ENCODE measurements at regions not wholly inside any gene's neighbourhood (a gene's known extent, or its start where the extent isn't known, plus 50 kb on each side); places are given as distances from the start of the nearest gene placed in this dataset.

DNA sequence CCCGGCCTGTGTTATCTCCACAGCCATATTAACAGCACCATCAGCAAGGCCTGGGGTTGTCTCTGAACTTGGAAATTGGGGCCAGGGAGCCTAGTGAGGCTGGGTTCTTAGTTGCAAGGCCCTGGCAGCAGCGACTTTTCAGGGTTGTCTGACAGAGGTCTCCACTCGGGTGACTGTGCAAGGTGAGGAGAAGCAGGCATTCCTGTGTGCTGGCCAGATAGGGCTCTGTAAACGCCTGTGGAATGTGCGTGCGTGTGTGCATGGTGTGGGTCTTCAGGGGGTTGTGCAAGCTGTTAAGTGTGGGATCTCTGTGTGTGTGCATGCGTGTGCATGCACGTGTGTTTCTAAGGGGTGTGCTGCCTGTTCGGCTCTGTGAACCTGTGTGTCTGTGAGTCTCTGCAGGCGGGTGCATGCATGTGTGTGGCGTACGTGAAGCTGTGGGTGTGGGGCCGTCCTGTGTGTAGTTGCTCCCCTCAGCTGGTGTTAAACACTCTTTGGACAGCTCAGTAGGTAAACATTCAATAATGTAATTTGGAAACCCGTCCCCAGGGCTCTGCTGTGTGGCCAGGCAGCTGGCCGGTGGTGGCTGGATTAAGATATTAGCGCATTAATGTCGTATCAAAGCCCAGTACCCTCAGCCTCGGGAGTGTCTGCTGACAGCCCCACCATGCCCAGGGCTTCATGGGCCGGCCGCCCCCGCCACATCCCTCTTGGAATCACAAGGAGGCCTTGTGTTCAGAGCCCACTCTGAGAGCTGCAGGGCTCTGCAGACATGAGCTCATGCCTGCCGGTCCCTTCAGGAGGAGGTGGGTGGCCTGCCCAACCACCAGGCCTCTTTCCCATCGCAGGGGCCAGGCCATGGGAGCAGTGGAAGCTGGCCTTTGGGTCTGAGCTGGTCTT, 189.9 kb downstream of the FOXD2 start:
- DNase-seq (ENCODE audit: low read depth in 3 of 3, low spot score in 1 of 3) = no peak

DNA sequence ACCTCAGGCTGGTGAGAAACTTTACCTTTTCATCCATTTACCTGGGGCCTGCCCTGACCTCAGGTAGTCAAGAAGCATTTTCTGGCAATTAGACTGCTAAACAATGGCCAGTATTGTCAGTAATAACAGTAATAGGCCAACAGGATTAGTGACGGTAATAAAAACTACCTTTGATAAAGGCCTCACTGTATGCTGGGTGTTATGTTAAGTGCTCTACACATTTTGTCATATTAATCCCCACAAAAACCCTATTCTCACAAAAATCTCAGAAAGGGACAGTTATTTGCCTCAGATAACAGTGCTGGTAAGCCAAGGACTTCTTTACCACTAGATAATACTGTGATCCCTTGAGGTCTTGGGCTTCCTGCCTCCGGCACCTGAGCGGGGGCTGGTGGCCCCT, 191.4 kb downstream of the FOXD2 start:
- no peak for DNase-seq (ENCODE audit: low read depth in 3 of 3, low spot score in 1 of 3)

- DNase-seq (ENCODE audit: low read depth in 3 of 3, low spot score in 1 of 3) = no peak
Observed at GRCh38 chr1:47630346-47630745, 192.5 kb downstream of the FOXD2 start.

GRCh38 chr1:47631411-47631995, 193.7 kb downstream of the FOXD2 start:
- no peak for DNase-seq (ENCODE audit: low read depth in 3 of 3, low spot score in 1 of 3)

DNA sequence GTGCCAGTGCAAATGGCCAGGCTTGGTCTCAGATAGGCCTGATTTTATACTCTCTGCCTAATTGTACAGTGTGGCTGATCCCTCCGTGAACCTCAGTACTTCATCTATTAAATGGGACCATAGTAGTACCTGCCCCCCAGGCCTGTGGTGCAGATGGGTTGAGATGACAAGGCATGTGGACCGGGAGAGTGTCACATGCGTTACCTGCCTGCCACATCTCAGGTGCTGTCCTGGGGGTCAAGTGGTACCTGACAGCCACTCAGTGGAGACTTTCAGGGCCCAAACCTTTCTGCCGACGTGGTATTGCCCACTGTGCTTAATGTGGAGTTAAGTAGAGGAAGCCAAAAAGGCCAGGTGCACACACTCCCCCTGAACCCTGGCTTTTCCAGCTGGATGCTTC, 197.3 kb downstream of the FOXD2 start:
- DNase-seq (ENCODE audit: low read depth in 3 of 3, low spot score in 1 of 3) = no peak

GRCh38 chr1:47635597-47635996, 197.8 kb downstream of the FOXD2 start:
- DNase-seq (ENCODE audit: low read depth in 3 of 3, low spot score in 1 of 3) = no peak

GRCh38 chr1:47637111-47637685, 199.4 kb downstream of the FOXD2 start:
- no peak for DNase-seq (ENCODE audit: low read depth in 3 of 3, low spot score in 1 of 3)

GRCh38 chr1:47638240-47638639, 200.4 kb downstream of the FOXD2 start:
- DNase-seq (ENCODE audit: low read depth in 3 of 3, low spot score in 1 of 3) = no peak

DNA sequence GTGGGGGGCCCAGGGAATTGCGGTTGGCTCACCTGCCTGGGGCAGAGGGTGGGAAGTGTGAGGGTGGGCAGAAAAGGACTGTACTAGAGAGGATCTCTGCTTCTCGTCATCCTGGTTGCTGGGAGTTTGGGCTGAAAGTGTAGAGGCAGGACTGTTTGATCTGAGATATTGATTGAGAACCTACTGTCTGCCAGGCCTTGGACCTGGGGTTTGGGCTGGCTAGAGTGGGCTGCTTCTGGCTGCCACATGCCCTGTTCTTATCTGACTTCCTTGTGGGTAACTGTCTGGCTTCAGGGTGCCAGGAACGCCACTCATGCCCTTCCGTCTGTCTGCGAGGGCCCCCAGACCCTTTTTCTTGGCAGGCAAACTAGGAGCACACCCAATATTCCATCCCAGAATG, 200.9 kb downstream of the FOXD2 start:
- DNase-seq (ENCODE audit: low read depth in 3 of 3, low spot score in 1 of 3) = no peak

GRCh38 chr1:47643306-47644211, 205.7 kb downstream of the FOXD2 start:
- no peak for DNase-seq (ENCODE audit: low read depth in 3 of 3, low spot score in 1 of 3)

- DNase-seq (ENCODE audit: low read depth in 3 of 3, low spot score in 1 of 3) = no peak
Observed at GRCh38 chr1:47644212-47644573, 206.3 kb downstream of the FOXD2 start.

- DNase-seq (ENCODE audit: low read depth in 3 of 3, low spot score in 1 of 3) = no peak
Observed at GRCh38 chr1:47645151-47645550, 207.3 kb downstream of the FOXD2 start.

GRCh38 chr1:47646676-47647075, 208.8 kb downstream of the FOXD2 start:
- DNase-seq (ENCODE audit: low read depth in 3 of 3, low spot score in 1 of 3) = no peak

- DNase-seq (ENCODE audit: low read depth in 3 of 3, low spot score in 1 of 3) = no peak
Observed at GRCh38 chr1:47647327-47647845, 209.5 kb downstream of the FOXD2 start.

DNA sequence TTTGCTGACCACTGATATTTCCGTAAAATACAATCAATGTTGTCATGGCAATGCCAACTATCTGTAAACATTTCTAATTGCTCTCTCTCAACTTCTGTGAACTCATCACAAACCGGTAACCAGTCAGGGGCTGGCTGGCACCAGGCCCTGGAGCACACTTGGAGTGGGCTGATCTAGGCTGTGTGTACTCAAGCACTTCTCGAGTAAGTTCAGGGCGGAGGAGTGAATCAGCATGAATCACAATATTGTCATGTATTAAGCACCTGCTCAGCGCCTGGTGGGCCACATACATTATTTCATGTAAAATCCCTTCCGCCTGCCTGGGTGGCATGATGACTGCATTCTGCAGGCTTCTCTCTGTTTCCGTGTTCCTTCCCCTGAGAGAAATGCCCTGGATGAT, 212.4 kb downstream of the FOXD2 start:
- DNase-seq (ENCODE audit: low read depth in 3 of 3, low spot score in 1 of 3) = no peak

GRCh38 chr1:47650611-47651010, 212.8 kb downstream of the FOXD2 start:
- no peak for DNase-seq (ENCODE audit: low read depth in 3 of 3, low spot score in 1 of 3)

DNA sequence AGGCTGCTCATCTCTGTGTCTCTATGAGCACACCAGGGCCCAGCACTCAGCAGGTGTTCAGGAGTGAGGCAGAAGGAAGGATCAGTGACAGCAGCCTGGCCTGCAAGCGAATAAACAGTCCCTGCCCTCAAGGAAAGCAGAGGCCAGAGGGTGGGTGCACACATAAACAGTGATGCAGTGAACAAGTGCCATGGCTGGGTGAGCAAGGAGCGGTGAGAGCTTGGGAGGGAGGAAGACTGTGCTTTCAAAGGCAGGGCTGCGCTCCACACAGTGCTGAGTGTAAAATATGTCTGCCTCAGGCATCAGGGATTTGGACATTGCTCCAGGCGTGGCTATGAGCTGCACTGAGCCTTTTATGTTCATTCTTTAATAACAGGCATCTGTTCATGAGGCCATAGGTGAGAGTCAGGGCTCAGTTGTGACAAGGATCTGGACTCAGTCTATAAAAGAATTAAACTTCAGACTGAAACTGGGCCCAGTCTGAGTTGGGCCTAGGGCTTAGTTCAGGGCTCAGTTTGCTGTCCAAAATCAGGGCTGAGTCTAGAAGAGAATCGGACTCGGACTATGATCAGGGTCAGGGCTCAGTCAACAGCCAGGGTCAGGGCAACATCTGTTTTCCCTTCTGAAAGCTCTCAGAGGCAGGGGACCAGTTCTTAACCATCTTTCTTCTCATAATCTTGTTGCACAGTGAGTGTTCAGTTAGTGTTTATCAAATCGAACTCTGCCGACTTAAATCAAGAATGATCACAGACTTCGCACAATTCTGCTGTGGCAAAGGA, 213.7 kb downstream of the FOXD2 start:
- DNase-seq (ENCODE audit: low read depth in 3 of 3, low spot score in 1 of 3) = no peak

- no peak for DNase-seq (ENCODE audit: low read depth in 3 of 3, low spot score in 1 of 3)
Observed at GRCh38 chr1:47655521-47656300, 217.9 kb downstream of the FOXD2 start.

Measured in stimulated activated CD4-positive, alpha-beta T cell treated with anti-CD3 and anti-CD28 coated beads, TNF-alpha, amount 100 ng/mL, for 1 hour (primary cell).